KMS-11 (cell line): ENCODE measurements at regions not wholly inside any gene's neighbourhood (a gene's known extent, or its start where the extent isn't known, plus 50 kb on each side); places are given as distances from the start of the nearest gene placed in this dataset.

Experiments
- H2AFZ ChIP-seq: fragments of 200-600 bp; sonication (generic); 2 replicates; pipeline ENCODE4 v1.6.1; 2016; ENCODE audit warnings: antibody characterized with exemption, mixed run types, low read depth
- H3K27ac ChIP-seq: fragments of 200-600 bp; sonication (generic); 2 replicates; pipeline ENCODE4 v1.6.1; 2016; ENCODE audit warnings: mild to moderate bottlenecking, mixed run types
- H3K27me3 ChIP-seq: fragments of 200-600 bp; sonication (generic); 2 replicates; pipeline ENCODE4 v1.6.1; 2017; ENCODE audit warnings: mild to moderate bottlenecking, low read depth, mixed run types, moderate library complexity; ENCODE audit not compliant: insufficient read depth
- H3K36me3 ChIP-seq: fragments of 200-600 bp; sonication (generic); 2 replicates; pipeline ENCODE4 v1.6.1; 2017; ENCODE audit warnings: mild to moderate bottlenecking, mixed run types; ENCODE audit not compliant: insufficient read depth
- H3K4me1 ChIP-seq: fragments of 200-600 bp; sonication (generic); 2 replicates; pipeline ENCODE4 v1.6.1; 2016; ENCODE audit warnings: mild to moderate bottlenecking, low read depth, mixed run types; ENCODE audit not compliant: poor library complexity, severe bottlenecking
- H3K4me2 ChIP-seq: fragments of 200-600 bp; sonication (generic); 2 replicates; pipeline ENCODE4 v1.7.0; 2016; ENCODE audit warnings: mild to moderate bottlenecking, mixed run types
- H3K4me3 ChIP-seq: fragments of 200-600 bp; sonication (generic); IDR thresholded peaks from 2 replicates; pipeline ENCODE4 v1.6.1; 2017; ENCODE audit warnings: low read depth, low read length, mixed read lengths; ENCODE audit not compliant: insufficient read depth
- H3K79me2 ChIP-seq: fragments of 200-600 bp; sonication (generic); 2 replicates; pipeline ENCODE4 v1.6.1; 2016; ENCODE audit warnings: low read depth, mixed run types; ENCODE audit not compliant: insufficient read depth
- H3K9ac ChIP-seq: fragments of 200-600 bp; sonication (generic); 2 replicates; pipeline ENCODE4 v1.6.1; 2016; ENCODE audit warnings: mild to moderate bottlenecking, mixed run types
- H4K20me1 ChIP-seq: fragments of 200-600 bp; sonication (generic); 2 replicates; pipeline ENCODE4 v1.6.1; 2016; ENCODE audit warnings: mild to moderate bottlenecking, mixed run types; ENCODE audit not compliant: insufficient read depth
- CTCF ChIP-seq: fragments of 200-600 bp; sonication (generic); conservative IDR thresholded peaks from 2 replicates; pipeline ENCODE4 v1.6.1; 2017; ENCODE audit warnings: low read depth, mild to moderate bottlenecking, antibody characterized with exemption, low read length, moderate library complexity, mixed read lengths

GRCh38 chr19:28014615-28015405, 1198.1 kb downstream of the UQCRFS1 start:
- no peak overlapping the region for H2AFZ ChIP-seq
- H4K20me1 ChIP-seq = no peaks in the 10 kb centered on the region
- H3K4me3 ChIP-seq = no peak overlapping the region
- H3K9ac ChIP-seq = no peak overlapping the region
- H3K36me3 ChIP-seq = no peaks in the 10 kb centered on the region
- no peak overlapping the region for H3K4me2 ChIP-seq
- no peak for TF ChIP-seq CTCF
- no peaks in the 10 kb centered on the region for H3K27me3 ChIP-seq
- no peak overlapping the region for H3K27ac ChIP-seq
- H3K79me2 ChIP-seq = no peaks in the 10 kb centered on the region
- no peaks in the 10 kb centered on the region for H3K4me1 ChIP-seq

- Histone ChIP-seq H3K79me2 (no peaks in the 10 kb centered on the region), H2AFZ (no peak overlapping the region)
- no peak for TF ChIP-seq CTCF
Observed at GRCh38 chr19:28012361-28012760, 1200.6 kb downstream of the UQCRFS1 start.

GRCh38 chr19:28010656-28011055, 1202.3 kb downstream of the UQCRFS1 start:
- Histone ChIP-seq H3K36me3 (no peaks in the 10 kb centered on the region), H3K4me1 (no peaks in the 10 kb centered on the region), H3K4me3 (no peak overlapping the region), H3K9ac (no peak overlapping the region), H3K79me2 (no peaks in the 10 kb centered on the region), H3K4me2 (no peak overlapping the region), H2AFZ (no peak overlapping the region), H3K27me3 (no peaks in the 10 kb centered on the region), H3K27ac (no peak overlapping the region), H4K20me1 (no peaks in the 10 kb centered on the region)
- TF ChIP-seq CTCF = no peak

More at GRCh38 chr19:28012361-28012760, 1200.6 kb downstream of the UQCRFS1 start:
- Histone ChIP-seq H4K20me1 (no peaks in the 10 kb centered on the region), H3K4me1 (no peaks in the 10 kb centered on the region), H3K4me3 (no peak overlapping the region), H3K27ac (no peak overlapping the region), H3K27me3 (no peaks in the 10 kb centered on the region), H3K9ac (no peak overlapping the region), H3K36me3 (no peaks in the 10 kb centered on the region), H3K4me2 (no peak overlapping the region)

- Histone ChIP-seq H3K9ac (no peak overlapping the region), H3K27ac (no peak overlapping the region), H3K79me2 (no peaks in the 10 kb centered on the region), H3K27me3 (no peaks in the 10 kb centered on the region), H4K20me1 (no peaks in the 10 kb centered on the region), H3K4me1 (no peaks in the 10 kb centered on the region), H3K4me2 (no peak overlapping the region), H2AFZ (no peak overlapping the region), H3K4me3 (no peak overlapping the region), H3K36me3 (no peaks in the 10 kb centered on the region)
- TF ChIP-seq CTCF = no peak
Observed at GRCh38 chr19:28009696-28010095, 1203.3 kb downstream of the UQCRFS1 start.
